CD4-positive, alpha-beta T cell (primary cell): ENCODE measurements at regions not wholly inside any gene's neighbourhood (a gene's known extent, or its start where the extent isn't known, plus 50 kb on each side); places are given as distances from the start of the nearest gene placed in this dataset.
A peak's percentile ranks its signal among the peaks of the same experiment; 100 is the strongest.

Experiments
- ATAC-seq: fragments of 200-7000 bp; cut with Tn5 transposase; one replicate; pipeline ENCODE4 v1.10.0; 2022; ENCODE audit warnings: mild to moderate bottlenecking; ENCODE audit not compliant: poor library complexity
- CTCF ChIA-PET: fragments of 350-600 bp; sonication (Branson Sonifier 250); formaldehyde crosslinking; loops from one replicate; lab custom pipeline; 2021; ENCODE audit warnings: antibody characterized with exemption, inconsistent platforms; lab: Charles Lee
- POLR2A ChIA-PET: fragments of 350-600 bp; sonication (Branson Sonifier 250); formaldehyde crosslinking; loops from one replicate; lab custom pipeline; 2021; ENCODE audit warnings: antibody characterized with exemption, inconsistent platforms; lab: Charles Lee
- DNase-seq, 14 experiments: peaks; one replicate each; pipeline ENCODE4 v3.0.0-alpha.2; 2013 to 2020; ENCODE audit warnings: mixed read lengths in 2 of 14
- H3K27ac ChIP-seq, 2 donors: one replicate each; pipeline versions ENCODE4 v1.5.1 to v1.7.0; 2013; ENCODE audit warnings: low read length in 2 of 2, low read depth in 1 of 2, mild to moderate bottlenecking in 1 of 2
- H3K27me3 ChIP-seq, 2 experiments: 1 replicate in 1 of 2; 2 replicates in 1 of 2; pipeline versions ENCODE4 v1.6.1 to v1.7.0; 2013; ENCODE audit warnings: low read length in 2 of 2, control low read depth in 1 of 2, mild to moderate bottlenecking in 1 of 2, moderate library complexity in 1 of 2; ENCODE audit not compliant: insufficient read depth in 2 of 2, control insufficient read depth in 1 of 2
- H3K36me3 ChIP-seq: one replicate; pipeline ENCODE4 v1.6.1; 2013; ENCODE audit warnings: low read length, control low read depth; ENCODE audit not compliant: insufficient read depth
- H3K4me1 ChIP-seq: one replicate; pipeline ENCODE4 v1.6.1; 2013; ENCODE audit warnings: low read length, control low read depth; ENCODE audit not compliant: insufficient read depth
- H3K4me3 ChIP-seq: one replicate; pipeline ENCODE4 v1.5.1; 2013; ENCODE audit warnings: mild to moderate bottlenecking, low read length, moderate library complexity
- H3K9me3 ChIP-seq, 2 experiments: 1 replicate in 1 of 2; 2 replicates in 1 of 2; pipeline versions ENCODE4 v1.6.1 to v1.7.0; 2013; ENCODE audit warnings: low read length in 2 of 2, mild to moderate bottlenecking in 2 of 2, control low read depth in 1 of 2, moderate library complexity in 1 of 2; ENCODE audit not compliant: control insufficient read depth in 1 of 2, insufficient read depth in 1 of 2
- H3K27ac Mint-ChIP-seq: one replicate; pipeline ENCODE4 v1.8.0; 2020; ENCODE audit warnings: mixed read lengths
- H3K27me3 Mint-ChIP-seq: one replicate; pipeline ENCODE4 v1.8.0; 2021; ENCODE audit warnings: mixed read lengths
- H3K36me3 Mint-ChIP-seq: one replicate; pipeline ENCODE4 v1.8.0; 2021; ENCODE audit warnings: low read depth, mixed read lengths
- H3K4me1 Mint-ChIP-seq: one replicate; pipeline ENCODE4 v1.8.0; 2021; ENCODE audit warnings: low read depth, mixed read lengths
- H3K4me3 Mint-ChIP-seq: one replicate; pipeline ENCODE4 v1.8.0; 2020; ENCODE audit warnings: mild to moderate bottlenecking, mixed read lengths
- H3K9me3 Mint-ChIP-seq: one replicate; pipeline ENCODE4 v1.8.0; 2020; ENCODE audit warnings: mixed read lengths
- CTCF ChIP-seq: fragments of 200-600 bp; IDR thresholded peaks from one replicate; pipeline ENCODE4 v1.8.0; 2022; ENCODE audit warnings: antibody characterized with exemption, mild to moderate bottlenecking
- intact Hi-C, 2 experiments: fragments of 100-400 bp; cut with DNase I in 1 of 2; cut with micrococcal nuclease in 1 of 2; formaldehyde crosslinking; loops; one replicate each; pipeline versions ENCODE4 v1.15.1 to v1.9.0; 2023 to 2025; cut with DNase I, micrococcal nuclease

GRCh38 chr7:390761-391410, 100.9 kb downstream of the FOXL3 start:
- no peak overlapping the region for H3K4me3 ChIP-seq
- H3K36me3 ChIP-seq = no peaks in the 10 kb centered on the region
- DNase-seq = peak in 1 of 14 experiments; percentile 4
- Mint-ChIP-seq H3K27me3 (no peaks in the 10 kb centered on the region), H3K36me3 (peaks cover 5% of the 10 kb centered on the region), H3K9me3 (peaks cover 8% of the 10 kb centered on the region), H3K27ac (no peak overlapping the region), H3K4me3 (no peak overlapping the region), H3K4me1 (no peaks in the 10 kb centered on the region)
- H3K27ac ChIP-seq = no peak overlapping the region
- H3K9me3 ChIP-seq = peaks cover 9 to 38% of the 10 kb centered on the region in 2 experiments
- no peak for ATAC-seq
- intact Hi-C loops = no loop called here
- TF ChIP-seq CTCF = no peak
- no peaks in the 10 kb centered on the region for H3K4me1 ChIP-seq
- H3K27me3 ChIP-seq = no peaks in the 10 kb centered on the region
- POLR2A ChIA-PET = no interaction called here
- CTCF ChIA-PET = no interaction called here

- peaks cover 15 to 35% of the 10 kb centered on the region in 2 experiments for H3K9me3 ChIP-seq
- intact Hi-C loops = no loop called here
- Mint-ChIP-seq H3K4me1 (no peaks in the 10 kb centered on the region), H3K4me3 (no peak overlapping the region), H3K27ac (no peak overlapping the region), H3K9me3 (peaks cover 13% of the 10 kb centered on the region), H3K36me3 (peaks cover 9% of the 10 kb centered on the region), H3K27me3 (no peaks in the 10 kb centered on the region)
- H3K27ac ChIP-seq = no peak overlapping the region
- H3K4me1 ChIP-seq = no peaks in the 10 kb centered on the region
- no peak for TF ChIP-seq CTCF
- no peak overlapping the region for H3K4me3 ChIP-seq
- H3K36me3 ChIP-seq = no peaks in the 10 kb centered on the region
- peak in 1 of 14 experiments; percentile 8 for DNase-seq
- ChIA-PET POLR2A (no interaction called here), CTCF (no interaction called here)
- no peak for ATAC-seq
- H3K27me3 ChIP-seq = no peaks in the 10 kb centered on the region
These were observed 101.5 kb downstream of the FOXL3 start for GRCh38 chr7:391411-391951.

GRCh38 chr7:391961-392524, 102.1 kb downstream of the FOXL3 start:
- no peaks in the 10 kb centered on the region for H3K27me3 ChIP-seq
- H3K4me3 ChIP-seq = no peak overlapping the region
- peaks cover 15 to 34% of the 10 kb centered on the region in 2 experiments for H3K9me3 ChIP-seq
- no peak for DNase-seq
- Mint-ChIP-seq H3K9me3 (peaks cover 17% of the 10 kb centered on the region), H3K36me3 (peaks cover 9% of the 10 kb centered on the region), H3K27ac (no peak overlapping the region), H3K4me3 (no peak overlapping the region), H3K27me3 (no peaks in the 10 kb centered on the region), H3K4me1 (no peaks in the 10 kb centered on the region)
- ChIA-PET CTCF (no interaction called here), POLR2A (no interaction called here)
- H3K27ac ChIP-seq = no peak overlapping the region
- no peak for ATAC-seq
- no peaks in the 10 kb centered on the region for H3K4me1 ChIP-seq
- H3K36me3 ChIP-seq = no peaks in the 10 kb centered on the region
- intact Hi-C loops = no loop called here
- TF ChIP-seq CTCF = no peak
